AG09309 (cell line): ENCODE measurements at regions not wholly inside any gene's neighbourhood (a gene's known extent, or its start where the extent isn't known, plus 50 kb on each side); places are given as distances from the start of the nearest gene placed in this dataset.

Source experiments
- DNase-seq: peaks from one replicate; pipeline ENCODE4 v3.0.0-alpha.2; 2010; ENCODE audit warnings: low read depth
- H3K4me3 ChIP-seq: 2 replicates; pipeline ENCODE4 v1.5.1; 2011; ENCODE audit warnings: mild to moderate bottlenecking, low read depth, low read length, moderate library complexity; ENCODE audit not compliant: control insufficient read depth
- CTCF ChIP-seq: IDR thresholded peaks from 2 replicates; pipeline ENCODE4 v1.5.1; 2011; ENCODE audit warnings: mild to moderate bottlenecking, low read depth, low read length, inconsistent platforms; ENCODE audit not compliant: insufficient read depth, control insufficient read depth; ENCODE audit errors: missing control alignments

GRCh38 chr19:46943150-46943946, 76.3 kb upstream of the NPAS1 start:
- no peak for DNase-seq
- TF ChIP-seq CTCF: no peak

GRCh38 chr19:46944123-46944748, 75.4 kb upstream of the NPAS1 start:
- no peak overlapping the region for H3K4me3 ChIP-seq
- no peak for TF ChIP-seq CTCF
- DNase-seq: no peak

More at GRCh38 chr19:46943150-46943946, 76.3 kb upstream of the NPAS1 start:
- no peak overlapping the region for H3K4me3 ChIP-seq

- no peak for TF ChIP-seq CTCF
- no peak for DNase-seq
- H3K4me3 ChIP-seq: no peak overlapping the region
Measured at GRCh38 chr19:46944918-46945628, 74.6 kb upstream of the NPAS1 start.

GRCh38 chr19:46945694-46946489, 73.7 kb upstream of the NPAS1 start:
- TF ChIP-seq CTCF: no peak
- H3K4me3 ChIP-seq: no peak overlapping the region
- no peak for DNase-seq

GRCh38 chr19:46946611-46947238, 72.9 kb upstream of the NPAS1 start:
- no peak for DNase-seq
- TF ChIP-seq CTCF: no peak
- H3K4me3 ChIP-seq: no peak overlapping the region

- DNase-seq: no peak
- TF ChIP-seq CTCF: no peak
- H3K4me3 ChIP-seq: no peak overlapping the region
Measured at GRCh38 chr19:46947866-46948265, 71.8 kb upstream of the NPAS1 start.
